Activated T-helper 1 cell treated with anti-CD3 and anti-CD28 coated beads, Interleukin-12 subunit alpha, Interleukin-12 subunit beta, Interleukin-2, Interleukin-4 antibody, amounts not matched to agents 30 ng/mL and 10 ng/mL and 1 ng/mL, durations not matched to agents 14 hours and 24 hours and 36 hours (primary cell): ENCODE measurements at regions not wholly inside any gene's neighbourhood (a gene's known extent, or its start where the extent isn't known, plus 50 kb on each side); places are given as distances from the start of the nearest gene placed in this dataset.
"Not testable (repeated sequence)": the region's sequence is repeated elsewhere in the genome, so short reads cannot be mapped to it uniquely, and the experiment has no call there.

Experiments
- DNase-seq: peaks from one replicate; pipeline ENCODE4 v3.0.0; 2021; ENCODE audit warnings: low spot score
- H3K27ac Mint-ChIP-seq: one replicate; pipeline ENCODE4 v1.8.0; 2021; ENCODE audit warnings: mild to moderate bottlenecking, mixed read lengths
- H3K27me3 Mint-ChIP-seq: one replicate; pipeline ENCODE4 v1.8.0; 2022; ENCODE audit warnings: mild to moderate bottlenecking, moderate library complexity, mixed read lengths; ENCODE audit not compliant: insufficient read depth
- H3K36me3 Mint-ChIP-seq: one replicate; pipeline ENCODE4 v1.8.0; 2021; ENCODE audit warnings: low read depth, mixed read lengths
- H3K4me1 Mint-ChIP-seq: one replicate; pipeline ENCODE4 v1.8.0; 2021; ENCODE audit warnings: low read depth, mixed read lengths
- H3K4me3 Mint-ChIP-seq: one replicate; pipeline ENCODE4 v1.8.0; 2021; ENCODE audit warnings: mild to moderate bottlenecking, moderate library complexity, mixed read lengths
- H3K9me3 Mint-ChIP-seq: one replicate; pipeline ENCODE4 v1.8.0; 2021; ENCODE audit warnings: mixed read lengths
- intact Hi-C: fragments of 100-400 bp; cut with micrococcal nuclease; formaldehyde crosslinking; loops from one replicate; pipeline ENCODE4 v1.15.1; 2024

DNA sequence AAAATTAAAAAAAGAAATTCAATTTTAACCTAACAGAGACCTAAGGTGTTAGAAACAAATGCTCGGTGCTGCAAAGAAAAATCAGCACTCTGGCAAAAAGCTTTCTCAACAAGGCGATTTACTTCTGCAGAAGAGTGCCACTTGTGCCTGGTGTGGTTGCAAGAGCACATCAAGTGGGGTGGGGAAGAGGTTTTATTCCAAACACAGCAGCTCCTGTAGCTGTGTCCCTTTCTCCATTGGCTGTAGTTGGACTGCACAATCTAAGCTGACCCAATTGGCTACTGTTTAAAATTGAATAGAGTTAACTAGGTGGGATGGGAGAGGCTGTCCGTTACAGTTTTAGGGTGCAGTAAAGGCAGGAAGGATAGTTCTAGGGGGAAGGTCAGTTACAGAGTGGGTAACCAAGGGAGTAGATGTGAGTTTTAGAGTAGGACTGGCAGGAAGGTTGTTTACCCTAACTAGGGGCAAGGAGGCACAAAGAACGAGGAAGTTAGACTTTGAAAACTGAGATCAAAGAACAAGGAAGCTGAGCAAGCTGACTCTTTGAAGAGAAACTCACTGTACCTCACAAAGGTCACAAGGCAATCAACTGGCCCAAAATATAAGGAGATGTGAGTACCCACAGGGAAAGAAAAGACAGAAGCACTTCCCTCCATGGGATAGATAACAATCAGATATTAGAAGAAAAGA is 145.7 kb downstream of the LIG4 start:
- no peaks in the 10 kb centered on the region for H3K36me3 Mint-ChIP-seq
- DNase-seq, result no peak
- no peak overlapping the region for H3K4me3 Mint-ChIP-seq
- H3K27ac Mint-ChIP-seq, result no peak overlapping the region
- no peaks in the 10 kb centered on the region for H3K27me3 Mint-ChIP-seq
- intact Hi-C loops, result no loop called here
- no peaks in the 10 kb centered on the region for H3K4me1 Mint-ChIP-seq
- H3K9me3 Mint-ChIP-seq, result peaks cover 17% of the 10 kb centered on the region

DNA sequence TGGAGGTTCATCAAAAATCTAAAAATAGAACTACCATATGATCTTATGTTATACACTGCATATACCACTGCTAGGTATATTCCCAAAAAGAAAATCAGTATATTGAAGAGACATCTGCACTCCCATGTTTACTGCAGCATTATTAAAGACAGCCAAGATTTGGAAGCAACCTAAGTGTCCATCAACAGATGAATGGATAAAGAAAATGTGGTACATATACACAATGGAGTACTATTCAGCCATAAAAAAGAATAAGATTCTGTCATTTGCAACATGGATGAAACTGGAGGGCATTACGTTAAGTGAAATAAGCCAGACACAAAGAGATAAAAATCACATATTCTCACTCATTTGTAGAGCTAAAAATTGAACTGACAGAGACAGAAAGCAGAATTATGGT is 151.0 kb downstream of the LIG4 start:
- intact Hi-C loops, result not testable (repeated sequence)

DNA sequence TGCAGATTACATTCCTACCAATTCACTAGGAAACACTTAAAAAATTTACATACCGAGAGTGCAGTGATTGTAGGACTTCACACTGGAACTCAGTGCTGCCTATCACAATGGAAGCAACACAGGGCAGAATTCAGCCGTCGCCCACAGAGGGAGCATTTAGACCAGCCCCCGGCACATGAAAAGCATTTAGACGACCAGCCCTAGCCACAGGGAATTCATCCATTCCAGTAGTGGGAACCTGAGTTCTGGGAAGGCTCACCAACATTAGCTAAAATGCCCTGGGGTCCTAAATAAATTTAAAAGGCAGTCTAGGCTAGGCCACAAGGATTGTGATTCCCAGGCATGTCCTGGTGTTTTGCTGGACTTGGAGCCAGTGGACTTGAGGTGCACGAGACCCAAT is 155.2 kb downstream of the LIG4 start:
- intact Hi-C loops, result no loop called here
- H3K27ac Mint-ChIP-seq, result no peak overlapping the region
- no peaks in the 10 kb centered on the region for H3K4me1 Mint-ChIP-seq
- H3K27me3 Mint-ChIP-seq, result no peaks in the 10 kb centered on the region
- H3K36me3 Mint-ChIP-seq, result no peaks in the 10 kb centered on the region
- no peak for DNase-seq
- no peaks in the 10 kb centered on the region for H3K9me3 Mint-ChIP-seq
- no peak overlapping the region for H3K4me3 Mint-ChIP-seq

More for the DNA sequence above, 151.0 kb downstream of the LIG4 start:
- DNase-seq, H3K4me3 Mint-ChIP-seq, H3K9me3 Mint-ChIP-seq, H3K4me1 Mint-ChIP-seq, H3K36me3 Mint-ChIP-seq, H3K27ac Mint-ChIP-seq, H3K27me3 Mint-ChIP-seq: not testable (repeated sequence)

- Mint-ChIP-seq H3K9me3 (no peaks in the 10 kb centered on the region), H3K4me3 (no peak overlapping the region), H3K4me1 (no peaks in the 10 kb centered on the region), H3K27me3 (no peaks in the 10 kb centered on the region), H3K27ac (no peak overlapping the region), H3K36me3 (no peaks in the 10 kb centered on the region)
- intact Hi-C loops, result no loop called here
- no peak for DNase-seq
These were observed 159.1 kb downstream of the LIG4 start for GRCh38 chr13:108056278-108056677.

- Mint-ChIP-seq H3K4me3 (no peak overlapping the region), H3K4me1 (no peaks in the 10 kb centered on the region), H3K9me3 (no peaks in the 10 kb centered on the region), H3K36me3 (no peaks in the 10 kb centered on the region), H3K27ac (no peak overlapping the region), H3K27me3 (no peaks in the 10 kb centered on the region)
- no peak for DNase-seq
- intact Hi-C loops, result no loop called here
These were observed 166.1 kb downstream of the LIG4 start for GRCh38 chr13:108049211-108049610.

DNA sequence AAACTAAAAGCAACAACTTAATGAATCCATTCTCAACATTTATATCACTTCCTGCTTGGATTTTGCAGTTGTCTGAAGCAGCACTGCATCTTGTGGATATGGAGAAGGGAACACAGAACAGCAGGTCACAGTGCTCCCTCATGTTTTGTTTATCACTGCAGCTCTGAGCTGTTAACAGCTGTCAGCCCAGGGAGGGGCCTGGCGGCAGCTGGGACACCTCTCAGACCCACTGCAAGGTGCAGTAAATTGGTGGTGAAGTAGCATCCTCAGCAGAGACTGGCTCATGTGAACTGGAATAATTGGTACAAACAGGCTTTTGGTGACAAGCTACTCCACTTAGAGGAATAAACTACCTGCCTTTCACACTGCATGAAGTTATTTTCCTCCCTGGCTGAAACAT is 170.4 kb downstream of the LIG4 start:
- DNase-seq, result no peak
- Mint-ChIP-seq H3K4me3 (no peak overlapping the region), H3K27ac (no peak overlapping the region), H3K9me3 (no peaks in the 10 kb centered on the region), H3K27me3 (no peaks in the 10 kb centered on the region), H3K4me1 (no peaks in the 10 kb centered on the region), H3K36me3 (no peaks in the 10 kb centered on the region)
- intact Hi-C loops, result no loop called here

- DNase-seq, H3K4me1 Mint-ChIP-seq, H3K27ac Mint-ChIP-seq, H3K27me3 Mint-ChIP-seq, intact Hi-C loops, H3K36me3 Mint-ChIP-seq, H3K4me3 Mint-ChIP-seq, H3K9me3 Mint-ChIP-seq: not testable (repeated sequence)
These were observed 172.5 kb downstream of the LIG4 start for GRCh38 chr13:108042866-108043265.

- H3K4me1 Mint-ChIP-seq, result no peaks in the 10 kb centered on the region
- no peak overlapping the region for H3K27ac Mint-ChIP-seq
- H3K27me3 Mint-ChIP-seq, result no peaks in the 10 kb centered on the region
- no peak overlapping the region for H3K4me3 Mint-ChIP-seq
- DNase-seq, result no peak
- H3K36me3 Mint-ChIP-seq, result no peaks in the 10 kb centered on the region
- intact Hi-C loops, result no loop called here
- H3K9me3 Mint-ChIP-seq, result peaks cover 4% of the 10 kb centered on the region
These were observed 178.0 kb downstream of the LIG4 start for GRCh38 chr13:108037348-108037747.

- intact Hi-C loops, result no loop called here
- no peaks in the 10 kb centered on the region for H3K4me1 Mint-ChIP-seq
- H3K36me3 Mint-ChIP-seq, result no peaks in the 10 kb centered on the region
- peaks cover 4% of the 10 kb centered on the region for H3K9me3 Mint-ChIP-seq
- no peak overlapping the region for H3K27ac Mint-ChIP-seq
- H3K27me3 Mint-ChIP-seq, result no peaks in the 10 kb centered on the region
- DNase-seq, result no peak
- no peak overlapping the region for H3K4me3 Mint-ChIP-seq
These were observed 178.9 kb downstream of the LIG4 start for GRCh38 chr13:108036411-108036932.

DNA sequence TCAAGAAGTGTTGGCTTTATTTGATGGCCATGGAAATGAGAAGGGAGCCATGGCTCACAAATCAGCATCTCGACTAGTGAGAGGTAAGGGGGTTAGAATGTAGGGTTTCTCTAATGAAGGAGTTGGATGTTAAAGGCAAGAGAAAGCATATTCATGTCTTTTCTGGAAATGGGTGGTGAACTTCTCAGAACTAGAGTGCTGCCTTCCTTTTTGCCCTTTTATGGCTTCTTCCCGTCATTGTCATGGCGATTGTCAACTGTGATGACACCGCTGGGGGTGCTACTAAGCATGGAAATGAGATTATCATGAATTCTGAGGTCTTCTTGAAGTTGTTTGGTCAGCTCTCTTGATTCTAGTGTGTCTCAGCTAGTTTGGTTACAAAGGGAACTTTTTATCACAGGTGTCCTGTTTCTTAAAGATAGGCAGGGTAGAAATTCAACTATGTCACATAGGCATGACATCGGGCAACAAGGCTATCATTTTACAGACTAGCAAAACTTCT is 180.4 kb downstream of the LIG4 start:
- no peaks in the 10 kb centered on the region for H3K4me1 Mint-ChIP-seq
- H3K4me3 Mint-ChIP-seq, result no peak overlapping the region
- peaks cover 4% of the 10 kb centered on the region for H3K9me3 Mint-ChIP-seq
- no peaks in the 10 kb centered on the region for H3K36me3 Mint-ChIP-seq
- intact Hi-C loops, result no loop called here
- no peak overlapping the region for H3K27ac Mint-ChIP-seq
- H3K27me3 Mint-ChIP-seq, result no peaks in the 10 kb centered on the region
- no peak for DNase-seq

GRCh38 chr13:108033800-108034707 is 181.3 kb downstream of the LIG4 start:
- peaks cover 4% of the 10 kb centered on the region for H3K9me3 Mint-ChIP-seq
- H3K4me3 Mint-ChIP-seq, result no peak overlapping the region
- no peaks in the 10 kb centered on the region for H3K27me3 Mint-ChIP-seq
- H3K4me1 Mint-ChIP-seq, result no peaks in the 10 kb centered on the region
- intact Hi-C loops, result no loop called here
- H3K27ac Mint-ChIP-seq, result no peak overlapping the region
- H3K36me3 Mint-ChIP-seq, result no peaks in the 10 kb centered on the region
- DNase-seq, result no peak

DNA sequence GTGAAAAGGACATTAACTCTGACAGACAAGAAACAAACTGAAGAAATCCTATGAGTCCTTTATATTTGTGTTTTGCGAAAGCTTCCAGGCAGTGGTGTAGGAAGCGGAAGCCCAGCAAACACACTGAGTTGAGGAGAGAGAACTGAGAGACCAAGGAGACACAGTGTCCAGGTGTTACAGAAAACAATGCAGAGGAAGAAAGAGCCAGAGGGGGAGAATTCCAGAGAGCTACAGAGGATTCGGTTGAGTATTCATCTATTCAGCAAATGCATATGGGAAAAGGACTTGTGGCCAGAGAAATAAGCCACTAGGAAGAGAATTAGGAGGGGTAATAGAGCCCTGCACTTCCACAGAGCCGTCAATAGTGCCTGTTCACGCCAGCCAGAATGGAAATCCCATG is 183.5 kb downstream of the LIG4 start:
- Mint-ChIP-seq H3K4me3 (no peak overlapping the region), H3K9me3 (peaks cover 4% of the 10 kb centered on the region), H3K27me3 (no peaks in the 10 kb centered on the region), H3K27ac (no peak overlapping the region), H3K36me3 (no peaks in the 10 kb centered on the region), H3K4me1 (no peaks in the 10 kb centered on the region)
- DNase-seq, result no peak
- intact Hi-C loops, result no loop called here

- intact Hi-C loops, result no loop called here
- Mint-ChIP-seq H3K27me3 (no peaks in the 10 kb centered on the region), H3K4me1 (no peaks in the 10 kb centered on the region), H3K27ac (no peak overlapping the region), H3K4me3 (no peak overlapping the region), H3K9me3 (no peaks in the 10 kb centered on the region), H3K36me3 (no peaks in the 10 kb centered on the region)
- DNase-seq, result no peak
These were observed 184.6 kb downstream of the LIG4 start for GRCh38 chr13:108030769-108031168.
